ENCODE measurements at regions not wholly inside any gene's neighbourhood (a gene's known extent, or its start where the extent isn't known, plus 50 kb on each side); places are given as distances from the start of the nearest gene placed in this dataset.

- TF ChIP-seq MAX (IDR thresholded peaks at IDR 0.05) (no peak), TAF1 (IDR thresholded peaks at IDR 0.05; ENCODE audit: low read depth) (no peak), EGR1 (IDR thresholded peaks at IDR 0.05) (no peak), TCF12 (IDR thresholded peaks at IDR 0.05; ENCODE audit: low read depth) (no peak), RAD21 (IDR thresholded peaks at IDR 0.05; ENCODE audit: low read depth) (no peak), CREB1 (IDR thresholded peaks at IDR 0.05; ENCODE audit: low read depth) (no peak), YY1 (IDR thresholded peaks at IDR 0.05; ENCODE audit: low read depth) (no peak), NFIC (IDR thresholded peaks at IDR 0.05) (no peak), FOXM1 (IDR thresholded peaks at IDR 0.05; ENCODE audit: borderline replicate concordance, low read depth) (no peak)
Observed at GRCh38 chr3:76815561-76815960, 224.3 kb upstream of the ROBO2 start.

- TF ChIP-seq CREB1 (IDR thresholded peaks at IDR 0.05; ENCODE audit: low read depth) (no peak), TAF1 (IDR thresholded peaks at IDR 0.05; ENCODE audit: low read depth) (no peak), NFIC (IDR thresholded peaks at IDR 0.05) (no peak), ZBTB7A (IDR thresholded peaks at IDR 0.05; ENCODE audit: low read depth) (no peak), USF1 (IDR thresholded peaks at IDR 0.05) (no peak), YY1 (IDR thresholded peaks at IDR 0.05; ENCODE audit: low read depth) (no peak)
Observed at GRCh38 chr3:76820481-76820880, 219.4 kb upstream of the ROBO2 start.

GRCh38 chr3:76824658-76825240 is 215.2 kb upstream of the ROBO2 start:
- TF ChIP-seq EP300 (IDR thresholded peaks at IDR 0.05; ENCODE audit: borderline replicate concordance) (no peak), EGR1 (IDR thresholded peaks at IDR 0.05) (no peak), REST (IDR thresholded peaks at IDR 0.05; ENCODE audit: low read depth) (no peak), CREB1 (IDR thresholded peaks at IDR 0.05; ENCODE audit: low read depth) (no peak), YY1 (IDR thresholded peaks at IDR 0.05; ENCODE audit: low read depth) (no peak), TAF1 (IDR thresholded peaks at IDR 0.05; ENCODE audit: low read depth) (no peak), ZBTB7A (IDR thresholded peaks at IDR 0.05; ENCODE audit: low read depth) (no peak), NFIC (IDR thresholded peaks at IDR 0.05) (no peak), CEBPB (IDR thresholded peaks at IDR 0.05) (no peak), RAD21 (IDR thresholded peaks at IDR 0.05; ENCODE audit: low read depth) (no peak), TCF12 (IDR thresholded peaks at IDR 0.05; ENCODE audit: low read depth) (no peak), USF1 (IDR thresholded peaks at IDR 0.05) (no peak)

- no peak for TF ChIP-seq TAF1 (IDR thresholded peaks at IDR 0.05; ENCODE audit: low read depth)
- no peak for TF ChIP-seq YY1 (IDR thresholded peaks at IDR 0.05; ENCODE audit: low read depth)
- no peak for TF ChIP-seq NFIC (IDR thresholded peaks at IDR 0.05)
- TF ChIP-seq EGR1 (IDR thresholded peaks at IDR 0.05) = no peak
- no peak for TF ChIP-seq FOXM1 (IDR thresholded peaks at IDR 0.05; ENCODE audit: borderline replicate concordance, low read depth)
- TF ChIP-seq MAX (IDR thresholded peaks at IDR 0.05) = no peak
- TF ChIP-seq CREB1 (IDR thresholded peaks at IDR 0.05; ENCODE audit: low read depth) = no peak
- TF ChIP-seq USF1 (IDR thresholded peaks at IDR 0.05) = no peak
- no peak for TF ChIP-seq ZBTB7A (IDR thresholded peaks at IDR 0.05; ENCODE audit: low read depth)
- no peak for TF ChIP-seq TEAD4 (IDR thresholded peaks at IDR 0.05)
- no peak for TF ChIP-seq REST (IDR thresholded peaks at IDR 0.05; ENCODE audit: low read depth)
- no peak for TF ChIP-seq RAD21 (IDR thresholded peaks at IDR 0.05; ENCODE audit: low read depth)
- no peak for TF ChIP-seq EP300 (IDR thresholded peaks at IDR 0.05; ENCODE audit: borderline replicate concordance)
- no peak for TF ChIP-seq TCF12 (IDR thresholded peaks at IDR 0.05; ENCODE audit: low read depth)
- TF ChIP-seq CEBPB (IDR thresholded peaks at IDR 0.05) = no peak
Observed at GRCh38 chr3:76826861-76827260, 213.0 kb upstream of the ROBO2 start.

- no peak for TF ChIP-seq TEAD4 (IDR thresholded peaks at IDR 0.05)
- TF ChIP-seq RAD21 (IDR thresholded peaks at IDR 0.05; ENCODE audit: low read depth) = no peak
- TF ChIP-seq USF1 (IDR thresholded peaks at IDR 0.05) = no peak
- no peak for TF ChIP-seq ZBTB7A (IDR thresholded peaks at IDR 0.05; ENCODE audit: low read depth)
- no peak for TF ChIP-seq EGR1 (IDR thresholded peaks at IDR 0.05)
- no peak for TF ChIP-seq CREB1 (IDR thresholded peaks at IDR 0.05; ENCODE audit: low read depth)
- no peak for TF ChIP-seq TCF12 (IDR thresholded peaks at IDR 0.05; ENCODE audit: low read depth)
- TF ChIP-seq FOXM1 (IDR thresholded peaks at IDR 0.05; ENCODE audit: borderline replicate concordance, low read depth) = no peak
- TF ChIP-seq NFIC (IDR thresholded peaks at IDR 0.05) = no peak
- no peak for TF ChIP-seq YY1 (IDR thresholded peaks at IDR 0.05; ENCODE audit: low read depth)
- no peak for TF ChIP-seq CEBPB (IDR thresholded peaks at IDR 0.05)
- no peak for TF ChIP-seq REST (IDR thresholded peaks at IDR 0.05; ENCODE audit: low read depth)
- TF ChIP-seq TAF1 (IDR thresholded peaks at IDR 0.05; ENCODE audit: low read depth) = no peak
- TF ChIP-seq EP300 (IDR thresholded peaks at IDR 0.05; ENCODE audit: borderline replicate concordance) = no peak
- no peak for TF ChIP-seq MAX (IDR thresholded peaks at IDR 0.05)
Observed at GRCh38 chr3:76827701-76828226, 212.1 kb upstream of the ROBO2 start.
